ENCODE measurements at regions not wholly inside any gene's neighbourhood (a gene's known extent, or its start where the extent isn't known, plus 50 kb on each side); places are given as distances from the start of the nearest gene placed in this dataset.

DNA sequence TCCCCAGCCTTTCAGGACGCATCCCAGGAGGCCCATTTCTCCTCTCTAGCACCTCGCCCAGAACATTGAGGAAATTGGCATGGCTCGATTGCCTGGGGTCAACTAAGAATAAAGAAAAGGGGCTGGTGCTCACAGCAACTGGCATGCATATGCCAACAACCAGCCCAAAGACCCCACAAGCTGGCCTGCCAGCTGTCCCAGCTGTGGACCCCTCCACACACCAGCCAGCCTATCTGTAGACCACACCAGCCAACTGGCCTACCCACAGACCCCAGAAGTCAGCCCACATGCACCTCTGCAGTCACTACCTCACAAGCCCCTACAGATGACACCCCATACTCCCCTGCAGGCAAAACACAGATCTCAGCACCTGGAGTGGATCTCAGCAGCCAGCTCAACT is 123.8 kb upstream of the ID2 start:
- Histone ChIP-seq H3K27ac (ENCODE audit: extremely low read depth, low read depth, low read length) (no peak overlapping the region), H4K20me1 (replicated peaks; ENCODE audit: control insufficient read depth, insufficient read depth, low read length) (no peaks in the 10 kb centered on the region), H3K36me3 (ENCODE audit: control insufficient read depth, insufficient read depth, low read length) (no peaks in the 10 kb centered on the region), H3K9me3 (replicated peaks; ENCODE audit: control insufficient read depth, insufficient read depth, low read depth, low read length) (0 out of 2 replicates have a peak, but pooled peaks cover 2% of the 10 kb centered on the region), H3K79me2 (ENCODE audit: control insufficient read depth, insufficient read depth, low read length) (no peaks in the 10 kb centered on the region), H3K9ac (ENCODE audit: insufficient read depth in 1 of 2, low read depth in 2 of 2, low read length in 2 of 2) (no peak overlapping the region), H3K4me3 (no peak overlapping the region), H3K4me2 (ENCODE audit: insufficient read depth, low read length) (no peak overlapping the region), H3K27me3 (ENCODE audit: control insufficient read depth in 2 of 2, insufficient read depth in 2 of 2, low read length in 2 of 2) (0 out of 5 replicates have a peak, but pooled peaks cover 0 to 4% of the 10 kb centered on the region in 2 experiments), H3K9me1 (ENCODE audit: control insufficient read depth, insufficient read depth, low read length) (no peaks in the 10 kb centered on the region), H3K4me1 (replicated peaks in 1 of 2; ENCODE audit: control insufficient read depth in 2 of 2, insufficient read depth in 2 of 2, low read length in 2 of 2) (no peaks in the 10 kb centered on the region), H2AFZ (ENCODE audit: low read depth, low read length) (no peak overlapping the region)
- ChIA-PET CTCF (ENCODE audit: low intra/inter-chr PET ratio) (no interaction called here), POLR2A (interaction anchor here (0.7 to 1.7 kb wide), 4 partner anchors 9 to 1958 kb away, joined by 3 to 6 read pairs (median 4); no protein-coding TSS in a partner anchor)
- no peak for DNase-seq (ENCODE audit: extremely low read depth in 1 of 4, low spot score in 3 of 4)
- FAIRE-seq = no peak
- BruUV-seq (replicated peaks) = no TSS peak
- no peak for ATAC-seq
- intact Hi-C loops (cut with micrococcal nuclease) = no loop called here
- 13% methylated on average over 3 of the region's 3 CpGs for WGBS (ENCODE audit: insufficient coverage, low coverage, missing lambda C conversion rate)
- in situ Hi-C loops (cut with MboI) = no loop called here
- TF ChIP-seq NFIX (CRISPR knock-in tag; IDR thresholded peaks at IDR 0.05; ENCODE audit: low read depth) = no peak
- TF ChIP-seq SMARCB1 (IDR thresholded peaks at IDR 0.05; ENCODE audit: insufficient read length, low read depth) = no peak
- no peak for TF ChIP-seq SMAD3 (CRISPR knock-in tag; conservative IDR thresholded peaks at IDR 0.05)
- TF ChIP-seq ILF3 (IDR thresholded peaks at IDR 0.05; ENCODE audit: borderline replicate concordance) = no peak
- no peak for TF ChIP-seq GTF2E2 (tag; IDR thresholded peaks at IDR 0.05)
- TF ChIP-seq PPARD (CRISPR knock-in tag; IDR thresholded peaks at IDR 0.05) = no peak
- TF ChIP-seq HIVEP1 (CRISPR knock-in tag; IDR thresholded peaks at IDR 0.05) = no peak

DNA sequence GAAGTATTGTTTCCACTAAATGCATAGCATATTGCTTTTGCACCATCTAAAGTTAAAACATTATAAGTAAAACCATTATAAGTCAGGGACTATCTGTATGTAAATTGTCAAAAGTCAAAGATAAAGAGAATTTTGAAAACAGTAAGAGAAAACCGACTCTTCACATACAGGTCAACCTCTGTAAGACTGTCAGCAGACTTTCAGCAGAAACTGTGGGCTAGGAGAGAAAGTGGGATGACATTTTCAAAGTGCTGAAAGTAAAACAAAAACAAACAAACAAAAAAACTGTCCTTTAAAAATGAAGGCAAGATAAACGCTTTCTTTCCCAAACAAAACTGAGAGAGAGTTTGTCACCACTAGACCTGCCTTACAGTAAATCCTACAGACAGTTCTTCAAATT is 122.9 kb upstream of the ID2 start:
- no peak overlapping the region for H2AFZ ChIP-seq (ENCODE audit: low read depth, low read length)
- H3K79me2 ChIP-seq (ENCODE audit: control insufficient read depth, insufficient read depth, low read length) = no peaks in the 10 kb centered on the region
- FAIRE-seq (no peak), ATAC-seq (no peak), DNase-seq (ENCODE audit: extremely low read depth in 1 of 4, low spot score in 3 of 4) (no peak)
- ChIA-PET POLR2A (interaction anchor here (1.5 kb wide), 1 partner anchor 10 kb away, joined by 6 read pairs; no protein-coding TSS in a partner anchor), CTCF (ENCODE audit: low intra/inter-chr PET ratio) (no interaction called here)
- in situ Hi-C loops (cut with MboI) = no loop called here
- no peaks in the 10 kb centered on the region for H4K20me1 ChIP-seq (replicated peaks; ENCODE audit: control insufficient read depth, insufficient read depth, low read length)
- H3K36me3 ChIP-seq (ENCODE audit: control insufficient read depth, insufficient read depth, low read length) = no peaks in the 10 kb centered on the region
- 11% methylated on average over 2 of the region's 2 CpGs for WGBS (ENCODE audit: insufficient coverage, low coverage, missing lambda C conversion rate)
- BruUV-seq (replicated peaks) = no TSS peak
- 0 out of 2 replicates have a peak, but pooled peaks cover 2% of the 10 kb centered on the region for H3K9me3 ChIP-seq (replicated peaks; ENCODE audit: control insufficient read depth, insufficient read depth, low read depth, low read length)
- H3K4me2 ChIP-seq (ENCODE audit: insufficient read depth, low read length) = no peak overlapping the region
- peaks cover 0 to 8% of the 10 kb centered on the region in 2 experiments; a peak in 2 of 5 replicates for H3K27me3 ChIP-seq (ENCODE audit: control insufficient read depth in 2 of 2, insufficient read depth in 2 of 2, low read length in 2 of 2)
- H3K4me1 ChIP-seq (replicated peaks in 1 of 2; ENCODE audit: control insufficient read depth in 2 of 2, insufficient read depth in 2 of 2, low read length in 2 of 2) = no peaks in the 10 kb centered on the region
- H3K4me3 ChIP-seq = no peak overlapping the region
- H3K9ac ChIP-seq (ENCODE audit: insufficient read depth in 1 of 2, low read depth in 2 of 2, low read length in 2 of 2) = no peak overlapping the region
- no peak overlapping the region for H3K27ac ChIP-seq (ENCODE audit: extremely low read depth, low read depth, low read length)
- intact Hi-C loops (cut with micrococcal nuclease) = no loop called here
- no peaks in the 10 kb centered on the region for H3K9me1 ChIP-seq (ENCODE audit: control insufficient read depth, insufficient read depth, low read length)
- TF ChIP-seq CBX5 (IDR thresholded peaks at IDR 0.05; ENCODE audit: borderline replicate concordance, low read depth) (peak; percentile 88), TRIM28 (IDR thresholded peaks at IDR 0.05) (peak; percentile 81; the same call in 1 of the 2 replicates), CBX1 (IDR thresholded peaks at IDR 0.05; ENCODE audit: low read depth) (peak; percentile 73; the same call in 1 of the 2 replicates), TAF1 (IDR thresholded peaks at IDR 0.05; ENCODE audit: control insufficient read depth, extremely low read depth, insufficient read depth, low read length, severe bottlenecking) (no peak), HDAC1 (IDR thresholded peaks at IDR 0.05) (peak in 1 of 2 experiments; percentile 55; a peak in 1 of 4 replicates), CBX3 (IDR thresholded peaks at IDR 0.05; ENCODE audit: borderline replicate concordance in 1 of 2, low read length in 2 of 2) (peak in 1 of 2 experiments; percentile 89; a peak in 2 of 3 replicates)
- TF ChIP-seq, protein P1, sequence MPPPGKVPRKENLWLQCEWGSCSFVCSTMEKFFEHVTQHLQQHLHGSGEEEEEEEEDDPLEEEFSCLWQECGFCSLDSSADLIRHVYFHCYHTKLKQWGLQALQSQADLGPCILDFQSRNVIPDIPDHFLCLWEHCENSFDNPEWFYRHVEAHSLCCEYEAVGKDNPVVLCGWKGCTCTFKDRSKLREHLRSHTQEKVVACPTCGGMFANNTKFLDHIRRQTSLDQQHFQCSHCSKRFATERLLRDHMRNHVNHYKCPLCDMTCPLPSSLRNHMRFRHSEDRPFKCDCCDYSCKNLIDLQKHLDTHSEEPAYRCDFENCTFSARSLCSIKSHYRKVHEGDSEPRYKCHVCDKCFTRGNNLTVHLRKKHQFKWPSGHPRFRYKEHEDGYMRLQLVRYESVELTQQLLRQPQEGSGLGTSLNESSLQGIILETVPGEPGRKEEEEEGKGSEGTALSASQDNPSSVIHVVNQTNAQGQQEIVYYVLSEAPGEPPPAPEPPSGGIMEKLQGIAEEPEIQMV (tag; conservative IDR thresholded peaks at IDR 0.05; ENCODE audit: low read depth) = no peak

All from K562 (cell line).